ENCODE measurements at regions not wholly inside any gene's neighbourhood (a gene's known extent, or its start where the extent isn't known, plus 50 kb on each side); places are given as distances from the start of the nearest gene placed in this dataset.
"Not testable (repeated sequence)": the region's sequence is repeated elsewhere in the genome, so short reads cannot be mapped to it uniquely, and the experiment has no call there.

GRCh38 chr1:120239351-120239750 lies 63.0 kb upstream of the SEC22B start:
- not testable (repeated sequence) for TF ChIP-seq JUN, CTCF (IDR thresholded peaks at IDR 0.05)
